GM12874 (cell line): ENCODE measurements at regions not wholly inside any gene's neighbourhood (a gene's known extent, or its start where the extent isn't known, plus 50 kb on each side); places are given as distances from the start of the nearest gene placed in this dataset.

Experiments
- TF ChIP-seq, protein P1 (sequence below): IDR thresholded peaks from 2 replicates; pipeline ENCODE4 v1.5.1; 2011; ENCODE audit warnings: low read depth, mild to moderate bottlenecking, control low read depth, low read length, moderate library complexity; ENCODE audit not compliant: insufficient read depth

DNA sequence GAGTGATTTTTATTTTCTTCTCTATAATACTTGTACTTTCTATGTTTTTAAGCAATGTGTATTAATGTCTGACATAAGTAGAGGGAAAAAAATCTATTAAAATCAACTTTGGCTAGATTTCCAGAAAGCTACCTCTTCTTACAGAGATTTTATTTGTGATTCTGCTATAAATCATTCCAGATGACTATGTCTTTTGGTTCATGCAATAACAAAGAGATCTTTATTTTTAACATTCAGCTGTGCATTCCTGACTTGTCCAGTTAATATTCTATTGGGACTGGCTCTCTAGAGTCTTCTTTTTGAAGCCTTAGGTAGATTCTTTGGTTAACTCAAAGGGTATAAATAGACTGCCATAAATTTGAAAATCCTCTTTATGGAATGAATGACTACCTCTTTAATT is 74.3 kb upstream of the ARPP21 start:
- TF ChIP-seq, protein P1, sequence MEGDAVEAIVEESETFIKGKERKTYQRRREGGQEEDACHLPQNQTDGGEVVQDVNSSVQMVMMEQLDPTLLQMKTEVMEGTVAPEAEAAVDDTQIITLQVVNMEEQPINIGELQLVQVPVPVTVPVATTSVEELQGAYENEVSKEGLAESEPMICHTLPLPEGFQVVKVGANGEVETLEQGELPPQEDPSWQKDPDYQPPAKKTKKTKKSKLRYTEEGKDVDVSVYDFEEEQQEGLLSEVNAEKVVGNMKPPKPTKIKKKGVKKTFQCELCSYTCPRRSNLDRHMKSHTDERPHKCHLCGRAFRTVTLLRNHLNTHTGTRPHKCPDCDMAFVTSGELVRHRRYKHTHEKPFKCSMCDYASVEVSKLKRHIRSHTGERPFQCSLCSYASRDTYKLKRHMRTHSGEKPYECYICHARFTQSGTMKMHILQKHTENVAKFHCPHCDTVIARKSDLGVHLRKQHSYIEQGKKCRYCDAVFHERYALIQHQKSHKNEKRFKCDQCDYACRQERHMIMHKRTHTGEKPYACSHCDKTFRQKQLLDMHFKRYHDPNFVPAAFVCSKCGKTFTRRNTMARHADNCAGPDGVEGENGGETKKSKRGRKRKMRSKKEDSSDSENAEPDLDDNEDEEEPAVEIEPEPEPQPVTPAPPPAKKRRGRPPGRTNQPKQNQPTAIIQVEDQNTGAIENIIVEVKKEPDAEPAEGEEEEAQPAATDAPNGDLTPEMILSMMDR = no peak
